A549 (cell line): ENCODE measurements at regions not wholly inside any gene's neighbourhood (a gene's known extent, or its start where the extent isn't known, plus 50 kb on each side); places are given as distances from the start of the nearest gene placed in this dataset.

ENCODE experiments used
- BHLHE40 ChIP-seq: IDR thresholded peaks from 2 replicates; pipeline ENCODE4 v1.6.1; 2012; ENCODE audit warnings: low read depth, low read length, inconsistent platforms
- CBX2 ChIP-seq: fragments of 200-600 bp; sonication (generic); IDR thresholded peaks from 2 replicates; pipeline ENCODE4 v1.6.1; 2016; ENCODE audit warnings: low read depth, mild to moderate bottlenecking, borderline replicate concordance
- CTCF ChIP-seq: fragments of >200 bp; sonication (Bioruptor Twin); formaldehyde crosslinking; IDR thresholded peaks from 3 replicates; pipeline ENCODE4 v1.5.1; 2016
- ESRRA ChIP-seq: fragments of 150-350 bp; IDR thresholded peaks from 2 replicates; pipeline ENCODE4 v1.6.1; 2014; ENCODE audit warnings: mild to moderate bottlenecking, low read length, borderline replicate concordance
- HMGXB4 ChIP-seq: fragments of 250-450 bp; sonication (Bioruptor Pico); IDR thresholded peaks from 2 replicates; pipeline ENCODE4 v1.5.0; 2021; ENCODE audit warnings: mild to moderate bottlenecking, moderate library complexity, borderline replicate concordance
- HOXA7 ChIP-seq: fragments of 250-450 bp; sonication (Bioruptor Pico); IDR thresholded peaks from 2 replicates; pipeline ENCODE4 v1.5.0; 2020; ENCODE audit warnings: mild to moderate bottlenecking, moderate library complexity
- KDM5A ChIP-seq: fragments of 200-600 bp; sonication (generic); IDR thresholded peaks from 2 replicates; pipeline ENCODE4 v1.6.1; 2016; ENCODE audit warnings: antibody characterized with exemption, mild to moderate bottlenecking
- MAX ChIP-seq: IDR thresholded peaks from 2 replicates; pipeline ENCODE4 v1.6.1; 2012
- PBX3 ChIP-seq: IDR thresholded peaks from 2 replicates; pipeline ENCODE4 v1.6.1; 2012
- POLR2A ChIP-seq: IDR thresholded peaks from 2 replicates; pipeline ENCODE4 v1.6.1; 2012; ENCODE audit warnings: mild to moderate bottlenecking, low read length
- REST ChIP-seq: fragments of 200-600 bp; sonication (generic); IDR thresholded peaks from 2 replicates; pipeline ENCODE4 v1.6.1; 2016; ENCODE audit warnings: antibody characterized with exemption, mild to moderate bottlenecking, moderate library complexity
- SMC3 ChIP-seq: fragments of >200 bp; sonication (Bioruptor Twin); formaldehyde crosslinking; IDR thresholded peaks from 3 replicates; pipeline ENCODE4 v1.6.1; 2018; ENCODE audit warnings: inconsistent platforms
- TP53 ChIP-seq: fragments of 250-450 bp; sonication (Bioruptor Pico); IDR thresholded peaks from 2 replicates; pipeline ENCODE4 v1.5.0; 2021; ENCODE audit warnings: mild to moderate bottlenecking, moderate library complexity
- USF2 ChIP-seq: fragments of 450-650 bp; IDR thresholded peaks from 2 replicates; pipeline ENCODE4 v1.6.1; 2014; ENCODE audit warnings: antibody characterized with exemption

- TF ChIP-seq POLR2A (no peak), HMGXB4 (no peak), CTCF (no peak), ESRRA (no peak), PBX3 (no peak), REST (no peak), MAX (no peak), SMC3 (no peak), BHLHE40 (no peak), KDM5A (no peak), CBX2 (no peak), HOXA7 (CRISPR knock-in tag) (no peak), TP53 (CRISPR knock-in tag) (no peak), USF2 (no peak)
Measured at GRCh38 chr1:38565020-38565491, 294.5 kb downstream of the RRAGC start.
